Suprapubic skin (tissue), 4 donors: ENCODE measurements at regions not wholly inside any gene's neighbourhood (a gene's known extent, or its start where the extent isn't known, plus 50 kb on each side); places are given as distances from the start of the nearest gene placed in this dataset.

Source experiments
- CTCF ChIP-seq, 2 donors: fragments of 200-600 bp in 1 of 2; fragments of 450-650 bp in 1 of 2; sonication (generic) in 1 of 2; IDR thresholded peaks; one replicate each; pipeline ENCODE4 v1.5.1; 2016 to 2019; ENCODE audit warnings: antibody characterized with exemption in 2 of 2, mild to moderate bottlenecking in 1 of 2, moderate library complexity in 1 of 2
- POLR2A ChIP-seq, 2 donors: fragments of 450-650 bp; IDR thresholded peaks; one replicate each; pipeline ENCODE4 v1.6.1; 2017; ENCODE audit warnings: antibody characterized with exemption in 2 of 2, mild to moderate bottlenecking in 2 of 2, moderate library complexity in 2 of 2
- POLR2AphosphoS5 ChIP-seq, 3 donors: sonication (generic); formaldehyde crosslinking; IDR thresholded peaks; one replicate each; pipeline ENCODE4 v1.6.1; 2017; ENCODE audit warnings: antibody characterized with exemption in 3 of 3

GRCh38 chr19:31705656-31706055 lies 356.4 kb upstream of the TSHZ3 start:
- no peak for TF ChIP-seq CTCF (IDR thresholded peaks at IDR 0.05)
- TF ChIP-seq POLR2A (IDR thresholded peaks at IDR 0.05) = no peak
- TF ChIP-seq POLR2AphosphoS5 (IDR thresholded peaks at IDR 0.05) = no peak
